RPMI8226 (cell line): ENCODE measurements at regions not wholly inside any gene's neighbourhood (a gene's known extent, or its start where the extent isn't known, plus 50 kb on each side); places are given as distances from the start of the nearest gene placed in this dataset.

Experiments used
- DNase-seq: peaks from one replicate; pipeline ENCODE4 v3.0.0-alpha.2; 2015

GRCh38 chr14:87229131-87229530 is 763.9 kb downstream of the GALC start:
- no peak for DNase-seq

GRCh38 chr14:87217023-87217422 is 776.0 kb downstream of the GALC start:
- DNase-seq = no peak

- DNase-seq = no peak
These were observed 778.4 kb downstream of the GALC start for GRCh38 chr14:87214558-87214957.

- DNase-seq = no peak
These were observed 785.2 kb downstream of the GALC start for GRCh38 chr14:87207756-87208155.

- DNase-seq = no peak
These were observed 787.2 kb downstream of the GALC start for GRCh38 chr14:87205811-87206210.

- no peak for DNase-seq
These were observed 789.6 kb downstream of the GALC start for GRCh38 chr14:87203346-87203745.

- DNase-seq = no peak
These were observed 793.6 kb downstream of the GALC start for GRCh38 chr14:87199381-87199780.

GRCh38 chr14:87196436-87196835 is 796.5 kb downstream of the GALC start:
- DNase-seq = no peak

- DNase-seq = no peak
These were observed 805.2 kb downstream of the GALC start for GRCh38 chr14:87187786-87188185.

GRCh38 chr14:87186737-87187136 is 806.2 kb downstream of the GALC start:
- no peak for DNase-seq

GRCh38 chr14:87185961-87186560 is 806.9 kb downstream of the GALC start:
- no peak for DNase-seq

GRCh38 chr14:87184180-87184579 is 808.8 kb downstream of the GALC start:
- no peak for DNase-seq

GRCh38 chr14:87181288-87181687 is 811.7 kb downstream of the GALC start:
- no peak for DNase-seq

GRCh38 chr14:87179936-87180335 is 813.0 kb downstream of the GALC start:
- DNase-seq = no peak

GRCh38 chr14:87178277-87178676 is 814.7 kb downstream of the GALC start:
- no peak for DNase-seq

GRCh38 chr14:87175175-87175574 is 817.8 kb downstream of the GALC start:
- no peak for DNase-seq

GRCh38 chr14:87171141-87171540 is 821.8 kb downstream of the GALC start:
- DNase-seq = no peak

GRCh38 chr14:87170179-87170578 is 822.8 kb downstream of the GALC start:
- DNase-seq = no peak

GRCh38 chr14:87169362-87169761 is 823.6 kb downstream of the GALC start:
- DNase-seq = no peak

GRCh38 chr14:87161502-87161901 is 831.5 kb downstream of the GALC start:
- DNase-seq = no peak

GRCh38 chr14:87160989-87161388 is 832.0 kb downstream of the GALC start:
- DNase-seq = no peak

- no peak for DNase-seq
These were observed 834.7 kb downstream of the GALC start for GRCh38 chr14:87158283-87158682.

- DNase-seq = no peak
These were observed 836.1 kb downstream of the GALC start for GRCh38 chr14:87156878-87157277.

- no peak for DNase-seq
These were observed 837.0 kb downstream of the GALC start for GRCh38 chr14:87155856-87156488.

GRCh38 chr14:87153901-87154300 is 839.1 kb downstream of the GALC start:
- DNase-seq = no peak
